Fibroblast of peridontal ligament (primary cell): ENCODE measurements at regions not wholly inside any gene's neighbourhood (a gene's known extent, or its start where the extent isn't known, plus 50 kb on each side); places are given as distances from the start of the nearest gene placed in this dataset.

Experiments used
- DNase-seq: peaks from one replicate; pipeline ENCODE4 v3.0.0-alpha.2; 2010; ENCODE audit errors: extremely low read depth

GRCh38 chr2:6343076-6343475 lies 522.6 kb downstream of the CMPK2 start:
- no peak for DNase-seq

- no peak for DNase-seq
Measured at GRCh38 chr2:6352247-6352646, 513.5 kb downstream of the CMPK2 start.

GRCh38 chr2:6352906-6353515 lies 512.7 kb downstream of the CMPK2 start:
- DNase-seq, result peak; percentile 27

GRCh38 chr2:6353669-6354068 lies 512.0 kb downstream of the CMPK2 start:
- DNase-seq, result no peak

GRCh38 chr2:6354546-6354945 lies 511.2 kb downstream of the CMPK2 start:
- DNase-seq, result no peak

- DNase-seq, result no peak
Measured at GRCh38 chr2:6355886-6356761, 509.6 kb downstream of the CMPK2 start.

GRCh38 chr2:6358546-6358945 lies 507.2 kb downstream of the CMPK2 start:
- no peak for DNase-seq

GRCh38 chr2:6358985-6359384 lies 506.7 kb downstream of the CMPK2 start:
- DNase-seq, result no peak

- DNase-seq, result no peak
Measured at GRCh38 chr2:6359964-6360363, 505.7 kb downstream of the CMPK2 start.

- DNase-seq, result no peak
Measured at GRCh38 chr2:6362671-6363450, 502.8 kb downstream of the CMPK2 start.

GRCh38 chr2:6368281-6368680 lies 497.4 kb downstream of the CMPK2 start:
- DNase-seq, result peak; percentile 16

GRCh38 chr2:6369266-6369665 lies 496.4 kb downstream of the CMPK2 start:
- no peak for DNase-seq

GRCh38 chr2:6370753-6371551 lies 494.8 kb downstream of the CMPK2 start:
- no peak for DNase-seq

- peak; percentile 30 for DNase-seq
Measured at GRCh38 chr2:6372317-6372901, 493.3 kb downstream of the CMPK2 start.

GRCh38 chr2:6381326-6381725 lies 484.4 kb downstream of the CMPK2 start:
- no peak for DNase-seq

- no peak for DNase-seq
Measured at GRCh38 chr2:6384341-6384740, 481.4 kb downstream of the CMPK2 start.

- DNase-seq, result no peak
Measured at GRCh38 chr2:6392354-6392753, 473.4 kb downstream of the CMPK2 start.

GRCh38 chr2:6392966-6393365 lies 472.7 kb downstream of the CMPK2 start:
- DNase-seq, result no peak

GRCh38 chr2:6393819-6394218 lies 471.9 kb downstream of the CMPK2 start:
- no peak for DNase-seq

GRCh38 chr2:6394276-6394675 lies 471.4 kb downstream of the CMPK2 start:
- no peak for DNase-seq

GRCh38 chr2:6398421-6398820 lies 467.3 kb downstream of the CMPK2 start:
- no peak for DNase-seq
